Ecto neural progenitor cell (in vitro differentiated cells): ENCODE measurements at regions not wholly inside any gene's neighbourhood (a gene's known extent, or its start where the extent isn't known, plus 50 kb on each side); places are given as distances from the start of the nearest gene placed in this dataset.
A peak's percentile ranks its signal among the peaks of the same experiment; 100 is the strongest.
"Not testable (repeated sequence)": the region's sequence is repeated elsewhere in the genome, so short reads cannot be mapped to it uniquely, and the experiment has no call there.

Source experiments
- DNase-seq: peaks from one replicate; pipeline ENCODE4 v3.0.0-alpha.2; 2018; ENCODE audit warnings: low spot score

DNA sequence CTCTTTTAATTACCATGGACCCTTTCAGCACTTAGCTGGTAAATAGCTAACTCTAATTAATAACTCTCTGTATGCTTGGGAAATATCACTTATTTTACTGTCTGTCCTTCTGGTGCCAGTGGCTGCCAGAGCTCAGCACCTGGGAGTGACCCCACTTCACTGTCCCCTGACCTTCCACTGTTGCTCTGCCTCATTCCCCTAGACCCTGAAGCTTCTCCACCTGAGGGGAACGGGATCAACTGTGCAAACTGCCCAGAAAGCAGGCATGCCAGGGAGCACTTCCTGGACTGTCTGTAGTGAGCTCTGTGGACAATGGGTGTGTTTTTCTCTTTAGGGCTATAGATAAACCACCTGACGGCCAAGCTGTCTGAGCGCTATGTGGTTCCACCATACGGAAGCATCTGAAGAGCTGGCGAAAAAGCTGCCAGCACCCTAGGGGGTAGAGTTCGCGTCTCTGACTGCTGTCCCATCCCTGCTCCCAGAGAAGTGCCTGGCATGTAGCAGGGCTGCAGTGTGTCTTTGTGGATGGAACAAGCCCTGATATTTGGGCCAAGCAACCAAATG lies 106.3 kb upstream of the FOXA2 start:
- no peak for DNase-seq

DNA sequence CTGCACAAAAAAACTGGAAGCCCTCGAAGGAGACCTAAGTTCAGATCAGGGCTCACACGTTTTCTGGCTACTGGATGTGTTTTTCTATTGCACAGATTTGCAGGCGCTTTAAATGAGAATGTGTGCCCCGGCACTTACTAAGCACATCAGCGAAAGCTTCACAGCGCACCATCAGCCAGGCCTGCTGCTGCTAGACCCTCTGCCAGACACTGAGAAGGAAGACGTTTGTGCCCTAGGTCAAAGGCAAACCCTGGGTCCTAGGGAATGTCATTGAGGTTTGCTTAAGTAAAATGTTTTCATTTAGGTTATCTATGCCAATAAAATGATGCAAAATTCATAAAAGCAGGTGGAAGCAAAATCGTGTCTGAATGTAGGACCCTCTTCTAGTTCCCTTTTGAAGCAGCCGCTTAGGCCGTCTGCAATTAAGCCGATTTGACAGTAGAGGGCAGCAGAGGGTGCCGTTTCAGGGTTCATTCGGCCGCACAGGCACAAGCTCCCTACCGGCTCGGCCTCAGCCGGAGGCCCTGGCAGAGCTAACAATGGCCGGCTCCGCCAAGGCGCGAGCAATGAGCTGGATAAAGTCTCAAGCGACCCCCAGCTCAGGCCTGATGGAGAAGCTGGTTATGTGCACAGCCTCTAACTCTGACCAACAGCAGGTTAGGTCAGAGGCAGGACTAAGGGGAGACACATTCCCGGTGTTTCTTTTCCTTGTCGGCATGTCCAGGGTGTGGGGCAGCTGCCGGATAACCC lies 107.2 kb upstream of the FOXA2 start:
- DNase-seq: peak; percentile 84

- no peak for DNase-seq
Measured at GRCh38 chr20:22692119-22692475, 107.7 kb upstream of the FOXA2 start.

DNA sequence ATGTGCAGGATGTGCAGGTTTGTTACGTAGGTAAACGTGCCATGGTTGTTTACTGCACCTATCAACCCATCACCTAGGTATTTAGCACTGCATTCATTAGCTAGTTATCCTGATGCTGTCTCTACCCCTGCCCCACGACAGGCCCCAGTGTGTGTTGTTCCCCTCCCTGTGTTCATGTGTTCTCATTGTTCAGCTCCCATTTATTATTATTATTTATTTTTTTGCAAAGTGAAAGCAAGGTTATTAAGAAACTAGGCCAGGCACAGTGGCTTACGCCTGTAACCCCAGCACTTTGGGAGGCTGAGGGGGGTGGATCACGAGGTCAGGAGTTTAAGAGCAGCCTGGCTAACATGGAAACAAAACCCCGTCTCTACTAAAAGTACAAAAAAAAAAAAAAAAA lies 108.2 kb upstream of the FOXA2 start:
- DNase-seq: not testable (repeated sequence)

DNA sequence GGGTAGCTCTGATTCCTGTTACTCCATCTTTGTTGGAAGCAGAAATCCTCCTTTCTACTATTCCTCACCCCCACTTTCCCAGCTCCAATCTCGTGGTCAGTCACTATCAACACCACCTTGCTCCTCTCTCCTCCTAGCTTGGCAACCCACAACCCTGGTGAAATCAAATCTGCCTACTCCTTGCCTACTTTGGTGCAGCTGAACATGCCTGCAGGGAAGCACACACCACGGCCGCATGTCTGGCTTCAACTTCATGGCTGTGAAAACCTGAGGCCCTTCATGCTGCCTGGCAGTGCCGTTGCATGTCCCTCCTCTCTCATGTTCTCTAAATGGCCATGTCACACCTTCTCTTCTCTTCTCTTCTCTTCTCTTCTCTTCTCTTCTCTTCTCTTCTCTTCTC lies 112.4 kb upstream of the FOXA2 start:
- no peak for DNase-seq

DNA sequence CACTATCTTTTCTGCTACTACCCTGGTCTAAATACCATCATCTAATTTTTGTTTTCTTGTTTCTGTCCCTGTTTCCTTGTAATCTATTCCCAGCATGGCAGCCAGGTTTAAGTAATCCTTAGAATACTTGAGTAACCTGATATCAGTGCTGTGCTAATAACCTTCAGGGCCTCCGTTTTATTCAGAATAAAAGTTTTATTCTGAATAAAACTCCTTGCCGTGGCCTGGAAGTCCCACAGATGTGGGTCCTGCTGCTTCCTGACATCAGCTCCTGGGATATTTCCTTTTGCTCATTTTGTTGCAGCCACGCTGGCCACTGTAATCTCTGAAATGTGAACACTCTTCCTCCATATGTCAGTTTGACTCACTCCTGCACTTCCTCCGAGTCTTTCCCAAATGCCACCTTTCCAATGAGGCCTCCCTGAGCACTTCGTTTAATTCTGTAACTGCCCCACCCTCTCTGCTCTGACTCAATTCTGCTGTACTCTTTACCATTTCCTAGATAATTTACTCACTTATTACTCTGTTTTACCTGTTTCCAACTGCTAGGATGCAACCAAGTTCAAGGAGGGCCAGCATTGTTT lies 114.0 kb upstream of the FOXA2 start:
- no peak for DNase-seq

GRCh38 chr20:22699396-22699795 lies 115.0 kb upstream of the FOXA2 start:
- no peak for DNase-seq

- no peak for DNase-seq
Measured at GRCh38 chr20:22700367-22700766, 116.0 kb upstream of the FOXA2 start.

DNA sequence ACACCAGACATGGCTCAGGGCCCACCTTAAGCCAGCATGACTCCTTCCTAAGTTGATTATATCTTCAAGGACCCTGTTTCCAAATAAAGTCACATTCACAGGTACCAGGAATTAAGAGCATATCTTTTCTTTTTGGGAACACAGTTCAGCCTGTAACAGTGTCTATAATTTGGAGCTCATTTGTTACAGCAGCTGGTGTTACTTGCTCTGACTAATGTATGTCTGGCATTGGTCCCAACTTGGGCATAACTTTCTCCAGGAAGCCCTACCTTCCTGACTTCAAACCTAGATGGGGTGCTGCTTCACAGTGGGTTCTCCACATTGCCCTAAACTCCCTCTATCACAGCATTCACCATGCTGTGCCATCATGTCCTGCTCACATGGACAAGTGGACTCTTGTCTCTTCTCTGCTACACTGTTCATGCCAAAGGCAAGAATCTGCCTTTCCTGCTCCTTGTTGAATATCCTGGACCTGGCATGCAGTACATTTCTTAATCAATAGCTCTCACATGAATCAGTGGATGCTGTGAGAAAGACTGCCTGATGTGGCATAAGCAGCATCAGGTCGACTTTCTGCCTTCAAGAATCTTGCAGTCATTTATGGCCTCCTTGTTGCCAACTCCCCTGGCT lies 117.4 kb upstream of the FOXA2 start:
- no peak for DNase-seq

GRCh38 chr20:22703843-22704242 lies 119.5 kb upstream of the FOXA2 start:
- no peak for DNase-seq

GRCh38 chr20:22711971-22712755 lies 127.8 kb upstream of the FOXA2 start:
- no peak for DNase-seq

GRCh38 chr20:22716821-22717351 lies 132.5 kb upstream of the FOXA2 start:
- DNase-seq: no peak

GRCh38 chr20:22717466-22717865 lies 133.1 kb upstream of the FOXA2 start:
- no peak for DNase-seq

- no peak for DNase-seq
Measured at GRCh38 chr20:22719167-22719591, 134.8 kb upstream of the FOXA2 start.

GRCh38 chr20:22720206-22720605 lies 135.8 kb upstream of the FOXA2 start:
- no peak for DNase-seq

DNA sequence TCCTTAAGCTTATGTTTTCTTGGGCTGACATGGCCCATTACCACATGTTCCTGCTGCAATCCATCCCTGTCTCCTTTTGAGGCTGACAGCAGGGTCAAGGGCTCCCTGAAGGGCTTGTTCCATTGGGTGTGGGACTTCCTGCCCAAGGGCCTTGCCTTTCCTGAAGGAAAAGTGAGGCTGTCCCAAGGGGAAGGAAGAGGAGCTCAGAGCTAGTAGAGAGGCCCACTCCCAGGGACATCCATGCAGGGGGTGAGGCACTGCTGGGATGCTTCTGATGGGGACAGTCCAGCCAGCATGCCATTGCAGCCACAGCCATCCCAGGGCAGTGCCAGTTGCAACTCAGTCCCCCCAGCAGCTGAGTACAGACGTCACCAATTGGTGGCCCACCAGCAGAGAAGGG lies 138.4 kb upstream of the FOXA2 start:
- no peak for DNase-seq

- DNase-seq: no peak
Measured at GRCh38 chr20:22723659-22724058, 139.3 kb upstream of the FOXA2 start.

DNA sequence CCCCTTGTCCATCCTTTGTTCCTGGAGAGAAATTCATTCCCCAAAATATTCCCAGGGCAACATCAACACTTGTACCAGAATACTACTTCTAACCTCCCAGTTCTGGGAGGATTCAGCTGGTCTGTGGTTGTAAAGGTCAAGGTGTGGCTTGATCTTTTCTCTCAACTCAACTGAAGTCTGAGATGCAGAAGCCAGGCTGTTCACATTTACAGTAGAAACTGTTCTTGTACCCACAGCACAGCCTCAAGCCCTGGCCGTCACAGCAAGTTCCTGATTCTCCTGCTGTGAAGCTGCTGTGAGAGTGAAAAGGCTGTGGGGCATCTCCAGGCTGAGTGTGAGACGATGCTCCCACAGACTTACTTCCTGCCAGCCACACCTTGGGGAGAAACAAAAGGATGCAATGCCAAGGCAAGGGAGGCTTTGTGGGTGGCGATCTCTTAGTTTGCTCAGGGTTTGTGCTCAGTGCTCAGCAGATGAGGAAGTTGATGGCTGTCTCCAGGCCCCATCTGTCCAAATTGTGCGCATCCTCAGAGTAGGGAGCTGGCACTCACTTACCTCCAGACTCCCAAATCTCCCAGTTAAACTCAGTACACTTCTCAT lies 143.9 kb upstream of the FOXA2 start:
- no peak for DNase-seq

DNA sequence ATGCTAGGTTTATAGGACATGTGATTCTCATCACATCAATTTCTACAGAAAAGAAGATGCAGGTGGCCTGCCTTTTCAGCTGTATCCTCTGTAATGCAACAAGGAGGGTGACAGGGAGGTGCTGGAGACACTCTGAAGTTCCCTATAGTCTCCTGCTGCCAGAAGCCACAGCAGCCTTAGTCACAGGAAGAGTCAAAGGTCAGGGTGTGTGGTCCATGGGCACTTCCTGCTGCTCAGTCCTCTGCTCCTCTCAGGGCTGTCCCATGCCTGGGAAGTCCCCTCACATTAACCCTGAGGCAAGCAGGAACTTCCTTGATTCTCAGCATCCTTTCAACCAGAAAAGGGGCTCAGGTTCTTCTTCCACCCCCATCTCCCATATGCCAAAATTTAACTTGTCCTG lies 144.8 kb upstream of the FOXA2 start:
- no peak for DNase-seq

DNA sequence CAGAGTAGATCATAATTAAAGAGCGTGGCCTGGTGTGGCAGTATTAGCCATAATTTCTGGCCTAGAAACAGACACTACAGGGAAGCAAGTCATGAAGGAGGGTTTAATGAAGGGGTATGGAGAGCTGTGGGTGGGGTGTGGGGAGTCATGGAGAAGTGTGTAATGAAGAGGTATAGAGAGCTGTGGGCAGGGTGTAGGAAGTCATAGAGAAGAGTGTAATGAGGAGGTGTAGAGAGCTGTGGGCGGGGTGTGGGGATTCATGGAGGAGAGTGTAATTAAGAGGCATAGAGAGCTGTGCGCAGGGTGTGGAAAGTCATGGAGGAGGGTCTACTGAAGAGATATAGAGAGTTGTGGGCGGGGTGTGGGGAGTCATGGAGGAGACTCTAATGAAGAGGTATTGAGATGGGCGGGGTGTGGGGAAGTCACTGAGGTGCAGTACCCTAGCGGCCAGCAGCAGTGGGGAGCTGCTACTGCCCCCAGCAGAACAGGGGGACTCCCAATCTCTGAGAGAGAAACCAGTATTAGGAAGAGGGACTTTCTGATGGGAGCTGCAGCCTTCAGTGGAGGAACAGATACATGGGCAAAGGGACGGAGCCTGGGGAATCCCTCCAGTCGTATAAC lies 145.4 kb upstream of the FOXA2 start:
- DNase-seq: no peak

DNA sequence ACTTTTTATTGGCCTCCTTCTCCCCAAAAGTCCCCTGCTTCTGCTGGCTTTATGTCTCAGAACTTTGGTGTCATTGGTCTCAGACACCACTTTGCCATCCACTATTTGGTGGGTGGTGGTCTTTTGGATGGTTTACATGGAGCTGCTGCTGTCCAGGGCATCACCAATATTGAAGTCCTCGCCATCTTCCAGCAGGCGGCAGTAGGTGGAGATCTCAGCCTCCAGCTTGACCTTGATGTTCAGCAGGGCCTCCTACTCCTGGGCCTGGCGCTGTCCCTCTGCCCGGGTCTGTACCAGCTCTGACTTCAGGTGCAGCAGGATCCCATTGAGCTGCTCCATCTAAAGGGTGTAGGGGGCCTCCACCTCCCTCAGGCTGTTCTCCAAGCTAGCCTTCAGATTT lies 148.4 kb upstream of the FOXA2 start:
- no peak for DNase-seq
